H9 (cell line): ENCODE measurements at regions not wholly inside any gene's neighbourhood (a gene's known extent, or its start where the extent isn't known, plus 50 kb on each side); places are given as distances from the start of the nearest gene placed in this dataset.

Source experiments
- DNase-seq: peaks from one replicate; pipeline ENCODE4 v3.0.0-alpha.2; 2017
- H2AFZ ChIP-seq: one replicate; pipeline ENCODE4 v1.6.1; 2013; ENCODE audit warnings: mild to moderate bottlenecking, low read length, control low read depth, moderate library complexity
- H2AK5ac ChIP-seq: 2 replicates; pipeline ENCODE4 v1.6.1; 2013; ENCODE audit warnings: low read length, control low read depth, mixed read lengths; ENCODE audit not compliant: insufficient read length
- H2BK120ac ChIP-seq: one replicate; pipeline ENCODE4 v1.6.1; 2013; ENCODE audit warnings: low read depth, mild to moderate bottlenecking, low read length, control low read depth, inconsistent platforms; ENCODE audit not compliant: poor library complexity, severe bottlenecking
- H2BK12ac ChIP-seq: 2 replicates; pipeline ENCODE4 v1.6.1; 2013; ENCODE audit warnings: low read length, control low read depth, mixed read lengths, low read depth; ENCODE audit not compliant: insufficient read length
- H2BK15ac ChIP-seq: 2 replicates; pipeline ENCODE4 v1.6.1; 2013; ENCODE audit warnings: low read depth, low read length, control low read depth
- H2BK20ac ChIP-seq: one replicate; pipeline ENCODE4 v1.6.1; 2013; ENCODE audit warnings: low read depth, mild to moderate bottlenecking, low read length, control low read depth, inconsistent platforms; ENCODE audit not compliant: poor library complexity, severe bottlenecking
- H2BK5ac ChIP-seq: 2 replicates; pipeline ENCODE4 v1.6.1; 2013; ENCODE audit warnings: low read length, control low read depth, mixed read lengths; ENCODE audit not compliant: insufficient read length
- H3K14ac ChIP-seq: 2 replicates; pipeline ENCODE4 v1.6.1; 2013; ENCODE audit warnings: low read length, control low read depth; ENCODE audit not compliant: insufficient read depth
- H3K18ac ChIP-seq: 2 replicates; pipeline ENCODE4 v1.6.1; 2013; ENCODE audit warnings: low read depth, mild to moderate bottlenecking, mixed read lengths, low read length, control low read depth; ENCODE audit not compliant: insufficient read length
- H3K23ac ChIP-seq: 2 replicates; pipeline ENCODE4 v1.6.1; 2013; ENCODE audit warnings: low read length, control low read depth, mixed read lengths, low read depth; ENCODE audit not compliant: insufficient read length
- H3K23me2 ChIP-seq: 2 replicates; pipeline ENCODE4 v1.6.1; 2013; ENCODE audit warnings: low read depth, mild to moderate bottlenecking, mixed read lengths, low read length, control low read depth; ENCODE audit not compliant: insufficient read length, poor library complexity, severe bottlenecking
- H3K27ac ChIP-seq: 2 replicates; pipeline ENCODE4 v1.5.1; 2013; ENCODE audit warnings: low read length, control low read depth, mixed read lengths, low read depth; ENCODE audit not compliant: insufficient read length
- H3K27me3 ChIP-seq: 2 replicates; pipeline ENCODE4 v1.6.1; 2013; ENCODE audit warnings: low read length, control low read depth, inconsistent platforms; ENCODE audit not compliant: insufficient read depth
- H3K4ac ChIP-seq: 2 replicates; pipeline ENCODE4 v1.6.1; 2013; ENCODE audit warnings: low read depth, mild to moderate bottlenecking, control low read depth, inconsistent platforms, low read length, moderate library complexity
- H3K4me1 ChIP-seq: 2 replicates; pipeline ENCODE4 v1.6.1; 2013; ENCODE audit warnings: low read length, control low read depth, inconsistent platforms; ENCODE audit not compliant: insufficient read depth
- H3K4me2 ChIP-seq: 2 replicates; pipeline ENCODE4 v1.6.1; 2013; ENCODE audit warnings: low read length, control low read depth, mixed read lengths; ENCODE audit not compliant: insufficient read length, insufficient read depth
- H3K56ac ChIP-seq: 2 replicates; pipeline ENCODE4 v1.6.1; 2013; ENCODE audit warnings: low read depth, mild to moderate bottlenecking, mixed read lengths, low read length, control low read depth; ENCODE audit not compliant: insufficient read length
- H3K79me1 ChIP-seq: 2 replicates; pipeline ENCODE4 v1.6.1; 2013; ENCODE audit warnings: low read depth, mild to moderate bottlenecking, moderate library complexity, low read length, control low read depth, inconsistent platforms; ENCODE audit not compliant: insufficient read depth, poor library complexity, severe bottlenecking
- H3K79me2 ChIP-seq: 2 replicates; pipeline ENCODE4 v1.6.1; 2013; ENCODE audit warnings: low read length, control low read depth, inconsistent platforms; ENCODE audit not compliant: insufficient read depth
- H3K9ac ChIP-seq: 2 replicates; pipeline ENCODE4 v1.6.1; 2013; ENCODE audit warnings: low read length, control low read depth, mixed read lengths; ENCODE audit not compliant: insufficient read length; ENCODE audit errors: extremely low read depth
- H3K9me3 ChIP-seq: one replicate; pipeline ENCODE4 v1.6.1; 2013; ENCODE audit warnings: low read depth, low read length, inconsistent platforms; ENCODE audit not compliant: control insufficient read depth
- H3T11ph ChIP-seq: one replicate; pipeline ENCODE4 v1.6.1; 2013; ENCODE audit warnings: mild to moderate bottlenecking, low read length, control low read depth, inconsistent platforms
- H4K20me1 ChIP-seq: one replicate; pipeline ENCODE4 v1.6.1; 2013; ENCODE audit not compliant: control insufficient read depth, insufficient read length, insufficient read depth
- H4K5ac ChIP-seq: 2 replicates; pipeline ENCODE4 v1.6.1; 2013; ENCODE audit warnings: low read depth, mild to moderate bottlenecking, mixed read lengths, low read length, control low read depth; ENCODE audit not compliant: insufficient read length
- H4K8ac ChIP-seq: replicated peaks from 2 replicates; pipeline ENCODE4 v1.6.1; 2013; ENCODE audit warnings: low read length, control low read depth, mixed read lengths, low read depth; ENCODE audit not compliant: insufficient read length
- H4K91ac ChIP-seq: 2 replicates; pipeline ENCODE4 v1.6.1; 2013; ENCODE audit warnings: low read depth, mild to moderate bottlenecking, moderate library complexity, mixed read lengths, low read length, control low read depth; ENCODE audit not compliant: insufficient read length
- H3K27ac Mint-ChIP-seq, 3 experiments: 2 replicates in 2 of 3; 3 replicates in 1 of 3; pipeline ENCODE4 v1.8.0; 2020 to 2021; ENCODE audit warnings: mixed read lengths in 3 of 3, mild to moderate bottlenecking in 1 of 3, moderate library complexity in 1 of 3
- H3K27me3 Mint-ChIP-seq: 2 replicates; pipeline ENCODE4 v1.8.0; 2021; ENCODE audit warnings: low read depth, mild to moderate bottlenecking, moderate library complexity, mixed read lengths
- H3K36me3 Mint-ChIP-seq, 3 experiments: 2 replicates in 2 of 3; 3 replicates in 1 of 3; pipeline ENCODE4 v1.8.0; 2020 to 2021; ENCODE audit warnings: low read depth in 3 of 3, mixed read lengths in 3 of 3; ENCODE audit not compliant: insufficient read depth in 1 of 3
- H3K4me1 Mint-ChIP-seq, 2 experiments: 2 replicates each; pipeline ENCODE4 v1.8.0; 2020; ENCODE audit warnings: mixed read lengths in 2 of 2
- H3K4me3 Mint-ChIP-seq, 2 experiments: 2 replicates in 1 of 2; 3 replicates in 1 of 2; pipeline ENCODE4 v1.8.0; 2020 to 2021; ENCODE audit warnings: mild to moderate bottlenecking in 2 of 2, mixed read lengths in 2 of 2, moderate library complexity in 1 of 2
- H3K9me3 Mint-ChIP-seq, 2 experiments: 2 replicates in 1 of 2; 3 replicates in 1 of 2; pipeline ENCODE4 v1.8.0; 2020; ENCODE audit warnings: mild to moderate bottlenecking in 2 of 2, mixed read lengths in 2 of 2, moderate library complexity in 1 of 2
- WGBS: extraction: QIAGEN DNeasy Blood & Tissue Kit; methylation state at CpG from one replicate; pipeline ENCODE4 v1.1.7; 2013; ENCODE audit warnings: missing lambda C conversion rate, low lambda C conversion rate, mixed read lengths; ENCODE audit not compliant: insufficient read length; ENCODE audit errors: extremely low coverage; 5-methylcytosine and 5-hydroxymethylcytosine counted together
- TF ChIP-seq, protein P1 (sequence below): fragments of 200-600 bp; sonication (generic); conservative IDR thresholded peaks from 3 replicates; pipeline ENCODE4 v1.8.0; 2021; ENCODE audit warnings: antibody characterized with exemption, mild to moderate bottlenecking

- H2AFZ ChIP-seq, result no peak overlapping the region
- H3K27ac Mint-ChIP-seq, result peak overlapping the region in 2 of 3 experiments; percentile 13 to 45; a peak in 2 of 7 replicates
- H3K27ac ChIP-seq, result no peak overlapping the region
Measured at GRCh38 chr3:76699846-76700245, 340.1 kb upstream of the ROBO2 start.

More at GRCh38 chr3:76699846-76700245, 340.1 kb upstream of the ROBO2 start:
- Histone ChIP-seq H2BK15ac (no peak overlapping the region), H3K79me2 (no peaks in the 10 kb centered on the region), H3K27me3 (no peaks in the 10 kb centered on the region), H3K9ac (no peak overlapping the region), H2BK120ac (no peak overlapping the region), H2AK5ac (no peak overlapping the region), H3T11ph (no peak overlapping the region), H4K20me1 (no peaks in the 10 kb centered on the region), H3K4me1 (peaks cover 3% of the 10 kb centered on the region; the same call in 1 of the 2 replicates), H4K8ac (no peak overlapping the region), H3K56ac (no peak overlapping the region), H3K23ac (no peak overlapping the region), H3K4me2 (no peak overlapping the region), H4K91ac (no peak overlapping the region), H2BK12ac (no peak overlapping the region), H3K4ac (no peak overlapping the region), H3K23me2 (no peaks in the 10 kb centered on the region), H3K14ac (no peak overlapping the region), H3K18ac (no peak overlapping the region), H2BK20ac (no peak overlapping the region), H2BK5ac (no peak overlapping the region), H3K79me1 (no peaks in the 10 kb centered on the region), H4K5ac (no peak overlapping the region), H3K9me3 (no peaks in the 10 kb centered on the region)
- Mint-ChIP-seq H3K4me3 (no peak overlapping the region), H3K36me3 (peaks cover 0 to 4% (median 0%) of the 10 kb centered on the region in 3 experiments; a peak in 1 of 7 replicates), H3K4me1 (peaks cover 31 to 35% of the 10 kb centered on the region in 2 experiments), H3K9me3 (no peaks in the 10 kb centered on the region), H3K27me3 (no peaks in the 10 kb centered on the region)
- no CpG with 5 or more reads among the region's 1 CpG for WGBS
- no peak for DNase-seq
- TF ChIP-seq, protein P1, sequence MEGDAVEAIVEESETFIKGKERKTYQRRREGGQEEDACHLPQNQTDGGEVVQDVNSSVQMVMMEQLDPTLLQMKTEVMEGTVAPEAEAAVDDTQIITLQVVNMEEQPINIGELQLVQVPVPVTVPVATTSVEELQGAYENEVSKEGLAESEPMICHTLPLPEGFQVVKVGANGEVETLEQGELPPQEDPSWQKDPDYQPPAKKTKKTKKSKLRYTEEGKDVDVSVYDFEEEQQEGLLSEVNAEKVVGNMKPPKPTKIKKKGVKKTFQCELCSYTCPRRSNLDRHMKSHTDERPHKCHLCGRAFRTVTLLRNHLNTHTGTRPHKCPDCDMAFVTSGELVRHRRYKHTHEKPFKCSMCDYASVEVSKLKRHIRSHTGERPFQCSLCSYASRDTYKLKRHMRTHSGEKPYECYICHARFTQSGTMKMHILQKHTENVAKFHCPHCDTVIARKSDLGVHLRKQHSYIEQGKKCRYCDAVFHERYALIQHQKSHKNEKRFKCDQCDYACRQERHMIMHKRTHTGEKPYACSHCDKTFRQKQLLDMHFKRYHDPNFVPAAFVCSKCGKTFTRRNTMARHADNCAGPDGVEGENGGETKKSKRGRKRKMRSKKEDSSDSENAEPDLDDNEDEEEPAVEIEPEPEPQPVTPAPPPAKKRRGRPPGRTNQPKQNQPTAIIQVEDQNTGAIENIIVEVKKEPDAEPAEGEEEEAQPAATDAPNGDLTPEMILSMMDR, result peak; percentile 40; the same call in 2 of the 3 replicates
